Activated T-cell treated with anti-CD3 and anti-CD28 coated beads, Interleukin-2, amount 50 U/mL, for 1 hour (primary cell): ENCODE measurements at regions not wholly inside any gene's neighbourhood (a gene's known extent, or its start where the extent isn't known, plus 50 kb on each side); places are given as distances from the start of the nearest gene placed in this dataset.
A peak's percentile ranks its signal among the peaks of the same experiment; 100 is the strongest.

Experiments
- DNase-seq: peaks from one replicate; pipeline ENCODE4 v3.0.0-alpha.2; 2020

DNA sequence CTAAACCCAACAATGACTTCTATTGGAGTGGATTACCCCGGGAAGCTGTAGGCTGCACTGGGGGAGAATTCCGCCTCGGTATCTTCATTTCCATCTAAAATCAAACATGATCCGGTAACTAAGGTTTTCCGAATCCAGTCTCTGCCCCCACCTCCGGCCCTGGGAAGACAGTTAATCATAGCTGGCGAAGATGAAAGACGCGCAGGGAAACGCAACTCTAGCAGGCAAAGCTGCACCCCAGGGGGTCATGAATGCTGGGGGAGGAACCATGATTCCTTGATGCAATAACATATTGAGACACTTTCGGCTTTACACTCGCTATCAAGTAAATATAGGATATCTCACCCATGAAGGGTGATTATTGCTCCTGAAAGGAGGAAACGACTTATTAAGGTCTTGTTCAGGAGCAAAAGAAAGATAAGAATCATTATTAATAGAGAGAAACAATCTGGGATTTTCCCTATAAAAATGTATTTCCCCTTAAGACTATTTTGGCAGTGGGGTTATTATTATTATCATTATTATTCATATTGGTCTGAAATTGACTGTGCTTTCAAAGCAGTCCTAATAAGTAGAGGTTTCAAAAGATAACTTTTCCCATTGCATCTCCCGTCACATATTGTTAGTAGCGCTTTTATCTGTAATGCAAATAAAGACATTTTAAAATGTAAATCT is 614.9 kb downstream of the VRK1 start:
- DNase-seq, result no peak

DNA sequence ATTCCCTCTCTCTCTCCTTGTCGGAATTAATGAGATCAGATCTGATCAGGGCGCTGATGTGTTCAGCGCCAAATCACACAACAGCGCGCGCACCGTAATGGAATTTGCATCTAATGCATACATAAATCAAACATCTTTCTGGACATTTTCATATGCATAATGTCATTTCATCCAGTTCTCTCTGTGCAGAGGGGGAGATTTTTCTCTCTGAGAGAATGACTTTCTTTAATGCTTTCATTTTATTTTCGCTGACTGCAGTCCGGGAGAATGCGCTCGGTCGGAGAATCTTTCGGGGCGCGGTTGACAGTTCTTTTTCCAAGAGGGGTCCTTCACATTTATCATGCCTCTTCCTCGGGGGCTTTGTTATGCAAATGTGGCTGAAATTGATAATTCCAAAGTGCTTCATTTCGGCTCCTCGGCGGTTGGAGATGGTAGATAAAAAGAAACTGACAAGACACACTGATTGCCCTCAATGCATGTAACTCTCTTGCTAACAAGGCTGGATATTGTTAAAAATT is 615.9 kb downstream of the VRK1 start:
- DNase-seq, result no peak

DNA sequence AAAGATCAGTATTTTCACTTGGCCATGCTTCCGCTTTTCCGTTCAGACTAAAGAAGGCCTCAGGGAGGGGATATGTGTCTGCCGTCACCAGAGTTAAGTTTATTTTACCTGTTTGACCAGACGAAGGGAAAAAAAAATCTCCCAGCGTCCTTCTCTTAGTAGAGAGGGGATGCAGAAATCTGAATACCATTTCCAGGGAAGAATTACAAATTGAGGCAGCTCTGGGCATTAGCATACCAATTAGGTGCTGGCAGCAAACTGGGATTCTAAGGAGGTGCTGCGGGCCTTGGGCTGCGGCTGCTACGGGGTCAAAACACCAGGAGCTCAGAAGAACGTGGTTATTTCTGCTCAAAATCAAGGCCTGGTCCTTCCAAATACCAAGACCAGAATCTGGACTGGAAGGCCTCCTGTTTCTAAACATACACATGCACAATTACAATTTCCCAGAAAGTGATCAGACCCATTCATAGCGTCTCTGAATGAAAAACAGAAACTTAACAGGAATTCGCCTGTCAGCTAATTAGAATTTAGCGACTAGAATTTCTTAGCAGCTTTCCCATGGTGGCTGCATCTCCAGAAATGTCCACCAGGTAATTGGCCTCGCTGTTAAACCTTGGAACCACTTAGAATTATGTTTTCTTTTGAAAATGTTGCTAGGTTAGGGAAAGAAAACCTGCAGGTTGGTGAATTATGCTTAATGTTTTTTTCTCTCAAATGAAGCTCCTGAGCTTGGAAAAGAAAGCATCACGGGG is 617.0 kb downstream of the VRK1 start:
- DNase-seq, result no peak

DNA sequence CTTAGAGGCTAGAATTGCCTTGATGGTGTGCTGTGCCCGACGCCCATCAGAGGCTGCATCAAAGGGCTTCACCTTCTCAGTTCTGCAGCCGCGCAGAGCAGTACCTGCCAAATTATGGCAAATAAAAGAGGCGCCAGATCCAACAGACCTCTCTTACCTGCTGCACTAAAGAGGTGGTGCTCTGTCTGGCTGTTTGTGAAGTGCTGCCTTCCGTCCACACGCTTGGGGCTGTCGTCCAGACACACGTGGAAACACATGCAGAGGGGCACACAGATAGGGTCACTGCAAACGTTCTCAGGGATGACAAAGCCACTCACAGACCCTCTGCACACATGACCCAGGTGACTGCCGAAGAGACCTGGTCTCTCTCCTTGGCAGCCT is 617.5 kb downstream of the VRK1 start:
- DNase-seq, result no peak

DNA sequence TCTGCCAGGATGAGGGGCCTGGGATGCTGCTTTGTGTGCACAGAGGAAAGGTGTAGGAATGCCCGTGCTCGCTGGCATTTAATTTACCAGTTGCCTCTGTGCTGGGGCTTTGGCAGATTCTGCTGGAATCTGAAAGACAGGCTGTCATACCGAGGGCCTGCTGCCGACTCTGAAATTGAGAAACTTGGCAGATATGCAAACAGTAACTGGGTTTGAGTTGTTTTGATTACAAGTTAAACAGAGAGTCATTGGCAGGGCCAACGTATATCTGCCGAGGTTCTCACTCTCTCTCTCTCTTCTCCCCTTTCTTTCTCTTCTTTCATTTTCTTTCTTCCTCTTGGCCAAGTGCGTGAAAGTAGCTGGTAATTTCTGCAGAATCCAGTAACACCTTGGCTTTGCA is 618.7 kb downstream of the VRK1 start:
- DNase-seq, result no peak

DNA sequence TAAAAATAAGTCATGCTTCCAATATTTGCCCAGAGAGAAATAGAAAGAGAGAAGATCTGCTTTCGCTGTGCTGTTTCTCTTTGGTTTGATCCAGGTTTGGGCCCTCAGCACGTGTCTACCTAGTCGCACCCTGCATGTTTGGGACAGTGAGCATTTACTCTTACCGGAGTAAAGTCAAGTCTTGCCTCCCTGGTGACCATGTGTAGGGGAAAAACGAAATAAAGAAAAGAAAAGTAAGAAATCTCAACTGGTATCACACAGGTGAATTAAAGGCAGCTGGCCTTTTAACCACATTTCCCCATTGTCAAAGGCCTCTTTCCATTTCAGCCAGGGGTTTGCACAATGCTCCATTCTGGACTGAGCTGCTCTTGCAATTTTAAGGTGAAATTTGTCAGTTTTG is 619.4 kb downstream of the VRK1 start:
- DNase-seq, result no peak

DNA sequence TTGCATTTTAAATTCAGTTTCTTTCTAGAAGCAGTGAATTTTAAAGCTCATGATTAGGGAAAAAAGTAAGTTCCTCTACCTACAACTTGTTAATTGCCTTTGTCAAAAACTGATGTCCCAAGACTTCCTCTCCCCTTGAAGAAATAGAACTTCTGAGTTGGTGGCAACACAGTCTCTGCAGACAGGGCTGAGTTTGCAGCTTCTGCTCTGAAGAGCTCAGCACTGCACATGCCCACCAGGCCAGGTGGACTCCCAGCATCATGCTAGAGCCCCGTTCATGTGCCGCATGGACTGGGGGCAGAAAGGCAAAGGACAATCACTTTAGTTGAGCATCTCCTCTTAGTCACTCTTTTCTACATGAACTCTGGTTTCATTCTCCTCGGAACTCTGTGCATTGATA is 620.1 kb downstream of the VRK1 start:
- DNase-seq, result no peak

DNA sequence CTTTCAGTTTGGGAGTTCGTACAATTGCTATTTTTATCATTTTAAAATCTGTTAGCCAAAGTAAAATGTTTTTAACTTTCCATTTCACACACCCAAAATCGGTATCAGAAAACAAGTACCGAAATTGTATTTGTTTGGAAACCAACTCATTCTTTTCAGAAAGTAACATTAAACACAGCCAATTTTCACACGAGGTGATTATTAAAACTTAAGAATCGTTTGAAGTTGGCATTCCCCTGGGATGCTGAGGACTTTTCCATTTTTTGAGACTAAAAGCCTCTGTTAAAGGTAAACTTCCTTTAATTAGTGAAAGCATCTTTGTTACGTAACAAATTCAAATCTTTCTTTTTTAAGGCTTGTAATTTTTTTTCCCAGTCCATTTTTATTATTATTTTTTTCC is 623.0 kb downstream of the VRK1 start:
- no peak for DNase-seq

DNA sequence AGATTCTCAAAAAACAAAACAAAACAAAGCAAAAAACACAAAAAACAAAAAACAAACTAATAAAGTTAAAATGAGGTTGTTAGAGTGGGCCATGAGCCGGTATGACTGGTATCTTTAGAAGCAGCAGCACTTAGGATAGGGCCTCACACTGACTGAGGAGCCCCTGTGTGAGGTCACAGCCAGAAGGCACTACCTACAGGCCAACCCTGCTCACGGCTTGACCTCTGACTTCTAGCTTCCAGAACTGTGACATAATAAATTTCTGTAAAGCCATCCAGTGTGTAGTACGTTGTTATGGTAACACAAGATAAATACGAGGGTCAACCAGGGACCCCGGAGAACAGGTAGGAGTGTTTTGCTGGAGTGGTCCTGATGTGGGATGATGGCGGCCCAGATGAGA is 629.6 kb downstream of the VRK1 start:
- DNase-seq, result no peak

DNA sequence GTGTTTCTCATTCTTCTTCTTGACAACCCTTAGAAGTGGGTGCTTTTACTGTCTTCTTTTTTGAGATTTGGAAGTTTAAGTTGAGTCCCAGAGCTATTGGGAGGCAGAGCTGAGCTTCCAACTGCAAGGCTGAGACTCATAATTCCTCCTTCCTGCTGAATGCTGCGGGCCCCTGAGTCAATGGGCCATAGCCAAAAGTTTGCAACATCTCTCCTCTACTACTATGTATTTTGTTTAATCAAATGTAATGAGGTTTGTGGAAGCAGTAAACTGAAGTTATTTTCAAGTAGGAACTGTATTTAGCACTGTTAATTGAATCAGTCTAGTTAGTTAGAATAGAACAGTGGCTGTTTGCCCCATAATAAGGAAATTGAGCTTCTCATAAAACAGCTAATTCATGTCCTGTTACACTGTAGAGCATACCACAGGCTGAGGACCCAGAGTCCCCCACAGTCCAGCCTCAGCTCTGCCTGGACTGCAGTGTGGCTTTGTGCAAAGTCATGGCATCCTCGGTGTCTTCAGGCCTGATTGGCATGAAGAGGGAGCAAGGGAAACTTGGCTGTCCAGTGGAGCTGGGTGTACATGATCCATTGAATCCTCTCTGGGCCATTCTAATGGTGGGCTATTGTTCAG is 631.7 kb downstream of the VRK1 start:
- no peak for DNase-seq

DNA sequence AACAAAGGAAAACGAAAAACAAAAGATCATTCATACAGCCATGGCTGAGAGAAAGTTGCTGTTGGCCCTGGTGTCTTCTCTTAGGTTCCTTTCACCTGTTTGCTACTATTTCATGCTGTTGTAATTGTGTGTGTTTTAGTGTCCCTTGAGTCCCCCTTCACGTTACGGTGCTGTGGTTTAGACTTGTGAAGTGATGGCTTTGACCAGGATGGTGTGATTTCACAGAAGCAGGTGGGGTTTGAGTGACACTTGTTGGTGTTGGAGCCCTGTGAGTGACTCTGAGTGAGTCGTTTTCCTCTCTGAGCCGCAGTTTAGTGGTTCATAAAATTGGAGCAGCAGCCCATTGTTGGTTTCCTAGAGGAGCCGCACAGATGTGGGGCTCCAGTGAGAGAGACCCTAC is 635.4 kb downstream of the VRK1 start:
- DNase-seq, result no peak

DNA sequence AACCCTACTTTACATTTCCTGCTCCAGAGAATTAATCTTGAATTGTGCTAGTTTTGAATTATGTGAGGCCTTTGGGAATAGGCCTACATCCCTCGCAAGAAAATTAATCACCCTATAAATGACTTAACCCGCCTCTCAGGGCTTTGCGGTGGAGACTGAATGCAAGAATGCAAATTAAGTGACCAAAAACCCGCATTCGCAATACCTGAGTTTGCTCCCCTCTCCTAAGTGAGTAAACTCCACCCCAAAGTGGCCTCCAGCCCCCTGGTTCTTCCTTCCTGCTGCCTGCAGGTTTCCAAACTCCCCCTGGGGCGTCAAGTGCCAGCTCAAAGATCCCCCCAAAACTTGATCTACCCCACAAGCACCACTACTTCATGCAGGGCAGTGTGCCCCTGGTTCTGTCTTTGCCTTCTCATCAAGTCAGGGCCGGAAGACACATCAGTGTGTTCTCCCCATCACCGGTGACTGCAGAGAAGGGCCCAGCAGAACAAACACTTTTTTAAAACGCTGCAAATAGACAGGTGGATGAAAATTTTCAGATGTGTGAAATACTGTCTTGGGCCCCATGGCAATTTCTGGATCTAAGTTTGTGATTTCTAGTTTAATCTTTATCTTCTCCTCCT is 644.7 kb downstream of the VRK1 start:
- DNase-seq, result no peak

DNA sequence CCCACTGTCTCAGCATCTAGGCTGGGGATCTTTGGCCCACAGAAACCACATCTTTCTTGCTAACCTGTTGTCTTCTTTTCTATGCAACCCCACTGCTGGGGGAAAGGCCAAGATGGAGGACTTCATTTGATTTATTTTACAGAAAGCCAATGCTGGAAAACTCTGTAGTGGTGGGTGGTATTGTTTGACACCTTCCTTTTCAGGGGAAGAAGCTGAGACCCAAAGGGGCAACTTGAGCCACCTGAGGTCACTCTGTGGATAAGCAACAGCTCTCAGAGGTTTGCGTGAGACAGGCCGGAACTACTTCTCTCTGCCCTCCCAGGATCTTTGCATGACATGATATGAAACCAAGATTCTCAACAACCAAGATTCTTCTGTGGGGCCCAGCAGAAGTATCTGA is 645.2 kb downstream of the VRK1 start:
- DNase-seq, result no peak

DNA sequence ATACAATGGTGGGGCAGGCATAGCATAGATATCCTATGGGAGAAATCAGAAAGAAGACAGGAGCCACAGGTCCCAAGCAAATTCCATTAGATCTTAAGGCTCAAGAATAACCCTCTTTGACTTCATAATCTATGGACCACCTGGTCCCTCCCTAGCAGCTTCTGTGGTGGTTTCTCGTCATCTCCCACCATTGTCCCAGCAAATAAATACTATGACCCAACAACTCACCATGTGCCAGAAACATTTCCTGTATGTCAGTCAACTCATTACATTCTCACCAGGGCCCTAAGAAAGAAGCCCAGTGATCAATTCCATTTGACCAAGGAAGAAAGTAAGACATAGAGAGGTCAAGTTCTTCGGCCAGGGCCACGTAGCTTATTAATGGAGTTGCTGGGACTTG is 646.2 kb downstream of the VRK1 start:
- no peak for DNase-seq

DNA sequence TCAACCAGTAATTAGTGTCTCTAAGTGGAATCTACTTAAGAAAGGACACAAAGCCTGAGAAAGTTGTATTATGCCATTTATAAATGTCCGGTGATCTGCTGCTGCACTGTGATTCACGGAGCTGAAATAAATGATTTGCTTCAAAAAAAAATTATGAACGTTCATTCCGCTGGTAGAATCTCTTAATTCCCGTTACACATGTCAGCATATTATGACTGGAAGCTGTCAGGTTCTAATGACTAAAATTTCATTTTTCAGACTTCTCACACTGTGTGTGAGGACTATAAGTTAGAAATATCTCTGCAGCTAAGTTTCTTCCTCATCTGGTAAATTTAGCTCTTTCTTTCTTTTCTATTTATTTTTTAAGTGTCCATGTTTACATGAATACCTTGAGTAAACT is 647.1 kb downstream of the VRK1 start:
- DNase-seq, result no peak

DNA sequence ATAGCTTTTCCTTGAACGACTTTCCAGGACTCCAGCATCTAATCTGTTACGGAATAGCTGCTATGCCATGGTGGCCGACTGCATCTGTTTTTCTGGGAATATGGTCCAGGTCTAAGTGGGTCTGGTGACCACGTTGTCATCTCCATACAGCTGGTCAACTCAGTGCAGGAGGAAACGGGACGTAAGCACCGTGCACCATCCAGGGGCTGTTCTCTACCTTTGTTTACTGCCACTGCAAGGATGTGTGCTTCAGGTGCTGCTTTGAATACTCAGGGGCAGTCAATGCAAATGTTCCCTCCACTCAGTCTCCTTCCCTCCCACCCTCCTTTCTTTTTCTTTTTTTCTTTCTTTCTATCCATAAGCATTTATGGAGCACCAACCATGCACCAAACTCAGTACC is 648.2 kb downstream of the VRK1 start:
- no peak for DNase-seq

DNA sequence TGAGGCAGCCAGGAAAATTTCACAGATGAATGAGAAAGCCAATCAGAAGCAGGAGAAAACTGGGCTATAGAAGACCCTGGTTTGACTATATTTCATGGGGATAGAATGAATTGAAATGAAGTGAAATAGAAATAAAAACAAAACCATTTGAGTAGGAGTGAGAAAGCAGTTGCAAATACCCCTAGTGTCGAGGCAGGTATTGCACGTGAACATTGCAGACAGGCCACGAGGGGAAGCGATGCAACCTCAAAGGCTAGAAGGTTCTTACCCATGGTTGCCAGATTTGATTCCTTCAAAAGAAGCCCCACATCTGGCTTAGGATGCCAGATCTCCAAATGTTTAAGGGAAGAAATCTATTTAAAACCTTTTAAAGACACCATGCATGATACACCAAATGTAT is 648.9 kb downstream of the VRK1 start:
- DNase-seq, result no peak

DNA sequence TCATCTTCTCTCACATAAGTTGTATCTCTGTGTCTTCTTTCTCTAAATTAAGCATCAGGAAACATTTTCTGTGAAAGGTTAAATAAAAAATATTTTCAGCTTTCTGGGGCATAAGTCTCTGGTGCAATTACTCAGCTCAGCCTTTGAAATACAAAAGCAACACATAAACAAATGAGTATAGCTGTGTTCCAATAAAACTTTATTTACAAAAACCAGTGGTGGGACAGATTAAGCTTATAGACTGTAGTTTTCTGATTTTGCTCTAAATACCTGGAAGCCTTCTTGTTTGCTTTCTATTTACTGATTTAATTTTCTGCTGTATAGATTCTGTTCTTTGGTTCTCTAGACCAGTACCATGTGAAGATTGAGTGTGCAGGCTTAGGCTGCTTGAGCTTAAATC is 655.1 kb downstream of the VRK1 start:
- no peak for DNase-seq

DNA sequence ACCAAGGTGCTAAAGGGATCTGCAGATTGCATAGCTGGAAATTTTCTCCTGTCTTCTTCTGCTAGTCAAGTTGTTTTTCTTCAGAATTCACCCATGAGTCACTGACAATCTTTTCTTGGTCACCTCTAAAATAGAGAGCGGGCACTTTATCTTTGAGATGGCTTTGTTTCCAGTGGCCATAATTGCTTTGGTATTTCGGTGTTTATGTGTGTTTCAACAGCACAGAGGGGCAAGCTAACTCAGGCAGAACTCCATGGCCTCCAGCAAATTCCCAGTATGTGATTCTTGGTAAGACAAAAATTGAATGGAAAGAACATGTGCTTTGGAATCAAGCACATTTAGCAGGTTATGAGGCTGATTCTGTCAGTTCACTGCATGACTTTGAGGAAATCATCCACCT is 656.8 kb downstream of the VRK1 start:
- no peak for DNase-seq

DNA sequence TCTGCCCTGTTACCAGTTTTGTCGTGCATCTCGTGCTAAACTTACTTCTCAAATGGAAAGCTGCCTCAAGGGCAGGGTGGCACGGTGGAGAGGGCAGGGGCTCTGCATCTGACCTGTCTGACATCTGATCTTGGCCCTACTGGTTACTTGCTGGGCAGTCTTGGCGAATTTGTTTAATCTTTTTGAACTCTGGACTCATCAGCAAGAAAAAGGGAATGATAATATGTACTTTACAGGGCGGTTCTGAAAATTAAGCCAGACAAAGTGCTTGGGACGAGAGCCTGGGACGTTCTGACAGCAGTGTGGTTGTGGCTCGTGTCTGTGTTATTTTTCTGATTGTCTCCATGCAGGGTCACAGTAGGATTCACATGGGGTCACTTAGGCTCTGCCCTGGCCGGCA is 659.3 kb downstream of the VRK1 start:
- no peak for DNase-seq

DNA sequence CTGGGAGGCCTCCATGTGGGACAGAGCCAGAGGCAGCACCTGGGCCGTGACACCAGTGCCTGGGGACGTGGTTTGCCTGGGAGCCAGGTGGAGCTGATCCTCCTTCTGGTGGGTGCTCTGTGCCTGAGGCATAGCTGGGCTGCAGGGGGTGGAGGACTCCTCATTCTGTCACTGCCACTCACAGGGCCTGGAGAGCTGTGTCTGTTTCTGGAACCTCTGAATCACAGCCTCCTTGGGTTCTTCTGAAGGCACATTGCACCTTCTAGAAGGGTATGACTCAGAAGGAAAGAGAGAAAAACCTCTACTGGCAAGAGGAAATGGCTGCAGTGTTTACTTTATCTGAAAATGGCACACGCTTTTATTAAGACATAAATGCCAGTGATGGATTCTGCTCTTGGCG is 659.8 kb downstream of the VRK1 start:
- peak; percentile 50 for DNase-seq

DNA sequence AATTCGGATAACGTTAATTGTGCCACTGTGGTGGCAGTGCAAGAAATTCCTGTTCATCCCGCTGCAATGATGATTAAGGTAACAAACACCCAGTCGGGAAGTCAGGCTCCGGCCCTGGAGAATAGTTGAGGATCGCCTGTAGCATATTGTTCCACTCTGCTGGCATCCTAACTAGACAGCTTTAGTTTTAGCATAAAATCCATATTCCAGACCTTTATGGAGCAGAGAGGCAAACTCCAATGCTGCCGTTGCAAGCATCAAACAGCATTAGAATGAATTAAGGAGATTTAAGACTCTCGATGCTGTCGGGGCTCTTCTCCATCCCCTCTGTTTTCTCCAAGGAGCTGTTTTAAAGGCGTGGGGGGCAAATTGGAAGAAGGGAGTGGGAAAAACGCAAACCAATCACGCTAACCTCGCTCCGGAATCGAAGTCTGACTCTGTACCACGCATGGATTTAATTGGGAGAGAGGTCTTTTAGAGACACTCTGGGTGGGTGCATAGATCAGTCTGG is 660.4 kb downstream of the VRK1 start:
- no peak for DNase-seq

DNA sequence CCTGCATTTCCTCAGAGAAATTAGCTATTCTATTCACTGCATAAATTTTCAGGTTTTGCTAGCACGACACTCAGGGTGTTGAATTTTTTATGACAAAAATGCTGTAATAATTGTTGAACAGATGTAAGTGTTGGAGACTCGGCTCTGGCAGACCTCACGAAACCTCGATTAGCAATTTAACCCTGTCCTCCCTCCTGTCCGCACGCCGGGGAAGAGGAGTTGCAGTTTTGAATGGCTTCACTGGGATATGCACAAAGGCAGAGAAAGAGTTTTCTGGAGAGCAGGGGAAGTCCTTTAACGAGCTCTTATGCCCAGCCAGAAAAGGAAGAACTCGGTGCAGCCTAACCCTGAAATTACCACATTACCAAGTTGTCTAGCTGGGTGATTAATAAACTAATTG is 661.1 kb downstream of the VRK1 start:
- no peak for DNase-seq
